HG03354 (cell line): ENCODE measurements at regions not wholly inside any gene's neighbourhood (a gene's known extent, or its start where the extent isn't known, plus 50 kb on each side); places are given as distances from the start of the nearest gene placed in this dataset.

Experiments
- ATAC-seq: cut with Tn5 transposase; IDR thresholded peaks from one replicate; pipeline ENCODE4 v1.9.1; 2021; ENCODE audit warnings: mild to moderate bottlenecking; ENCODE audit not compliant: unreplicated experiment, poor library complexity, severe bottlenecking

DNA sequence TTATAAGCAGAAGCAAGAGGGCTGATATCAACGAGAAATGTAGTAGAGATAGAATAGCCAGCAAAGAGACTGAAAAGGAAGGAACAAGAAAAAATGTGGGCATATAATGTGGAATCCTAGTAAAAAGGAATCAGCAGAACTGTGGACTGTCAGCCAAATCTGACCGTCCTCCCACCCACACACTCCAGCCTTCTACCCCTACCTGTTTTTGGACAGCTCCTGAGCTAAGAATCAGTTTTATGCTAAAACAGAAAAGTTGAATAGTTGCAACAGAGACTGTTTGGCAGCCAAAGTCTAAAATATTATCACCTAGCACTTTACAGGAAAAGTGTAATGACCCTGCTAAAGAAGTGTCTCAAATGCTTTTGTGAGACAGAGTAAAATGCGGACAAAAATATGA is 533.3 kb upstream of the CXADR start:
- no peak for ATAC-seq

DNA sequence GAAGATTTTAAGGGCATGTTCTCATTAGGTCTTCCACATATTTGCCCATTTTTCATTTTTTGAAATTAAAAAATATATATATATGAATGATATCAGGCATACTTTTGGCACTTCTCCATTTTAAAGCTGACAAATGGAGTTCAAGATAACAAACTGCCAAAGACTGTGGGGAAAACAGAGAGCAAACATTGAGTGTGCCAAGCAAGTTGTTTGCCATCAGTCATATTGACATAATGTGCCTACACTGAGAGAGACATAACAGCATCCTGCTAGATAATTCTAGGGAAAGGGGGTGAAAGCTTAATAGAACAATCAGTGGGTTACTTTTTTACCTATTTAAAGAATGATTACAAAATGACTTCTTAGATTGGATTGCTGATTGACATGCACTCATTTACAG is 529.4 kb upstream of the CXADR start:
- no peak for ATAC-seq

DNA sequence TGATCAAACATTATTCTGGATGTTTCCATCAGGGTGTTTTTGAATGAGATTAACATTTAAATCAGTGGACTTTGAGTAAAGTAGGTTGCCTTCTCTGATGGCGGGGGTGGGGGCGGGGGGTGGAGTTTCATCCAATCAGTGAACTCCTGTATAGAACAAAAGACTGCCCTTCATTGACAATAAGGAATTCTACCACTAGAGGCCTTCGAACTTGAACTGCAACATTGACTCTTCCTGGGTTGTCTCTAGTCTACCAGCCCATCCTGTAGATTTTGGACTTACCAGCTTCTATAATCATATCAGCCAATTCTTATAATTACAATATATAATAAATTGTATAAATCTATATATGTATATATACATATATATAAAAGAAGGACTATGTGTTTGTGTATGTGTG is 520.4 kb upstream of the CXADR start:
- no peak for ATAC-seq

DNA sequence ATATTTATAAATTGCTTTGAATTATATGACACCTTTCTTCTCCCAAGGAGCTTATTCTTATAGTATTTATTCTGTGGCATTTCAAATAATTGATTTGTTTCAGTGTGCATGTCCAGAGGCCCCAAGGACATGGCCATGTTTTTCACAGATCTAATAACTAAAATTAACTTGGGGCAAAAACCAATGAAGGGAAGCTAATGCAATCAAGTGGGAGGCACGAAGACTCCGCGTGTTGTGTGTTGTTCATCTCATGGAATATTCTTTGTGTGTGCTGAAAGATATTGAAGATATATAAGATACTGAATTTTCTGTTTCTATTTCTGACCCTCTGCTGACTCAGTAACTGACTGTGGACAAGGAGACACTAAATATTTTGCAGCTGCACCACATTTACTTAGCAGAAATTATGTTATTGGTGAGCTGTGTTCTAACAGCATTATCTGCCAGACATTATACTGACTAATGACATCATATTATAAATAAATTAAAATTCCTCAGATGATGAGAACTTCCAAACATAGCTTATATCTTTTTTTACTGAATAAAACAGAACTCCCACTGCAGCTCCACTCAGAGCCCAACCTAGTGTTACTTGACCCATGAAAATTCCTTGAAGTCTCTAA is 519.3 kb upstream of the CXADR start:
- ATAC-seq: no peak

DNA sequence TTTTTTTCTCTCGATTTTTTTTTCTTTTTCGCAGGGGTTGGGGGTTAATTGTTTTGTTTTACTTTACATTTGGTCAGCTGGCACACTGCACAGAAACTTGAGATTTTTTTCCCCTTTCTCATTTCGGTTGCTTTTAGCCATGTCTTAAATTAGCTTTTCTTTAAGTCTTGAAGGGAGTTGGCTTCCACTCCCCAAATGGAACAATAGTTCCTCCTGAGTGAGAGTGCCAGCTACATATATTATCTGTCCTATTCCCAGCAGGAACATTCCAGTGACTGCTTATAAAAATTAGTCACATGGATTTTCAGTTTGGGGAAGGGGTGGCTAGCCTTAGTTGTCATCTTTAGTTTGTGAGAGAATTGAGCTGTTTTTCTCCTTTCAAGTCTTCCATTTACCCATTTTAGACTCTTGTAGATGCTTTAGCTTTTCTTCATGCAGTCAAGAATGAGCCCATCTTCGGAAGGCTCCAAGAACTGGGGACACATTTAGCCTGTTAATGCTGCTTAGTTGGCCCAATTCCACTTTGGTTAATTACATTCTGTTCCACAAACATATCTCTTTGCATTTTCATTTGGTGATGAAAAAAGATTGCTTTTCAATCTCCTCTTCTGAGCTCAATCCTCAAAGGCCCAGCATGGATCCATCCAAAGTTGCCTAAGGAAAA is 510.1 kb upstream of the CXADR start:
- no peak for ATAC-seq

DNA sequence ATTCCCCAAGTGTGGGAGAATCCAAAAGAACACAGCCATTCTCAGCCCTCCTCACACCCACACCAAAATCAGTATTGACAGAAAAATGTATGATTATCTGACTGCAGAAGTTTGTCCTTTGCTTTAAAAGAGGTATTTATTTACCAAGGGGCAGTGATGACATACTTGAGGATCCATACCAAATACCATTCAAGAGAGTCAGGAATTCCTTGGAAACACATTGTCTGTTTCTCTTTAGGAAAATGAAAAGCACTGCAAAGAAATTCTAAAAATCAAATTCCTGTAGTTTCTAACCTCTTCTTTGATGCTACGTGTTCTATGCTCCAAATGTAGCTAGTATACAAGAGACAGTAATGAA is 509.6 kb upstream of the CXADR start:
- ATAC-seq: no peak

DNA sequence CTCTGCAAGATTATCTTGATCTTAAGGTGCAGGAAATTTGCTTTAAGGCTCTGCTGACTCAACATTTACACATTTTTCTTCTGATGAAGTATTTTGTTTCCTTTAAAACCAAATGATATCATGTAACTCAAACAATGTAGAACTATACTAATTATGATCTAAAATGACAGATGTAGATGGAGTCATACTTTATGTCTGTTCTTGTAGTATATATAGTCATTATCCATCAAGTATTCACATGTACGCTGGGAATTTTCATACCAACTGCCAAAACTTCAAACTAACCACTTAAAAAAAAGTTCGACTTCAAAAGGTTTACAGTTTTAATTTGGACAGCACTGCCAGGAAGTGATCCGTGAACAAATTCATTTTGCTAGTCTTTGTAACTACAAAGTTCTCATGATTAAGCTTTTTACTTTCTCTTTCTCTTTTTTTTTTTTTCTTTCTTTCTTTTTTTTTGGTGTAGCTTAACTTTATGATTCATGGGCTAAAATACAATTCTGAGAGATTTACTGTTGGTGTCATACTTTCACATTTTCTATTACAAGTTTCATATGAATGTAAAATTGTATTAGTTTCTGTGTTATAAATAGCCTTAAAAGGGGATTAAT is 509.0 kb upstream of the CXADR start:
- ATAC-seq: no peak

DNA sequence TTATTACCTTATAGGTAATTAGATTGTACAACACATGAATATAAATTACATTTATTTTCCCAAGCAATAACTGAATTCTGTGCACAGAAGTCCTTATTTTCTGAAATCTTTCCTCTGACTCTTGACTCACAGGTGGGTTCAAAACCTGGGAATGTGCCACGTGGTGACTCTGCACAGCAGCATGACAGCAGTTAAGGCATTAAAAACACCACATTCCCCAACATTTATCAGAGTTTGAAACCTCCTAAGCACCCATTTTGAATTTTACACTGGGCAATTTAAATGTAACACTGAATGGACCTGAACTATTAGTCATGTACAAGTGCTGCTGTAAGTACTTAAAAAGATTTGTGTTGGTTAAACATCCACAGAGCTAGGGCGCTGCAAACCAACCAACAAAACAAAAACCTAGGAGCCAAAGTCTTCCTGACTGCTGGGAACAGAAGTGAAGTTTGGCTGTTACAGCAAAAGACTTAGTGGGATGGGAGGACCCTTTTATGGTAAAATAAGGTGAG is 480.6 kb upstream of the CXADR start:
- ATAC-seq: no peak

DNA sequence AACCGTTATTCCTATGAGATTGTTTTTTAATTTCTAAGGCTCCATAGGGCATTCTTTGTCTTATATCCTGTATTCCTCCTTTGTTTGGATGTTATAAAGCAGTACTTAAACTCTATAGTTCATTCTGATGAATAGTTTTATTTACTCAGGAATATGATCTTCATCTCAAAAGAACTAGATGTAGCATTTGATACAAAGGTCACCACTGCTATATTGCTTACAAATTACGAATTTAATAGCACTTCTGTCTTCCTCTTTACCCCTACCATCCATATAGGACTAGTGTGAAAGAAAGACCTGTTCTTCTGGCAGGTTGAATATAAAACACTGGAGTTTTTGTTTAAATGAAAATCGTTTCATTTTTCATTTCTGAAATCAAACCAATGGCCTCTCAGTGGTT is 468.1 kb upstream of the CXADR start:
- ATAC-seq: no peak

DNA sequence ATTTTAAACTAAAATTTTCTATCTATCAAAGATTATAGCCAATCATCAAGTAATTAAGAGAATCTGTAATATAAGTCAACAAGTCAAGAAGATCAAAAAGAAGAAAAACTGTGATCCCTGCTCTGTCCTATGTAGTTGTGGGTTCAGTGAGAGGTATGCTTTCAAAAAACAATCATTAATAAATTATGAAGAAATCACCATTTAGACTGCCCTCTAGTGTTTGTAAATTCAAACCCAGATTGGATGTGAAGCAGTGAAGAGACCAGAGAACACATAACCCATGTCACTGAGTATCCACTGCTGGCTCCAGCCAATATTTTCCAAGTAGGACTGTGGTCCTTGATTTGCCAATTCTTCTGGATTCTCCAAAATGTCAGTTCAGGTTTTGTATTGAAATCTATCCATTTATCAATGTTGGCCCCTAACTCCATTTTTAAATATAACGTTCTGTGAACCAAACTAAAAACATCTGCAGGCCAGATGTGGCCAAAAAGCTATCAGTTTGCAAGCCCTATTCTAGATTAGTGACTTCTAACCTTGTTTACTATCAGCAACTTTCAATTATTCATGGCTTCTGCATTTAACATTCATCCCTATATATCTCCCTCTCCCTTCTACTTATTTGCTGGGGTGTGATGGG is 467.5 kb upstream of the CXADR start:
- no peak for ATAC-seq

DNA sequence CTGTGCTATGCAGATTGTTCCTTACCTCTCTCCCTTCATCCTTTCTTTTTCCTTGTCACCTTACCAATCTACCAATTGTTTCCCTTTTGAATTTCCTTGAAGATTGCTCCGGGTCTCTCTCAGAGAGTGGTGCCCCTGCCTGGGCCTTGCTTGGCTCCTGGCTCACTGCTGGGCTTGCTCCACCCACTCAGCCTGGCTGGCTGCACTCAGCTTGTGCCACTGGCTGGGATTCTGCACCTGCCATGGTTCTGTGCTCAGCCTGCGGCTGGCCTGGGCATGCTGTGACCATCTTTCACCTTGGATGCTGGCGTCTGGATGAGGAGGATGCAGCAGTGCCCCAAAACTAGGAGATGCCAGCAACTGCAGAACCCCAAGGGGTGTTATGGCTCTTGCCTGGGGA is 463.9 kb upstream of the CXADR start:
- no peak for ATAC-seq

DNA sequence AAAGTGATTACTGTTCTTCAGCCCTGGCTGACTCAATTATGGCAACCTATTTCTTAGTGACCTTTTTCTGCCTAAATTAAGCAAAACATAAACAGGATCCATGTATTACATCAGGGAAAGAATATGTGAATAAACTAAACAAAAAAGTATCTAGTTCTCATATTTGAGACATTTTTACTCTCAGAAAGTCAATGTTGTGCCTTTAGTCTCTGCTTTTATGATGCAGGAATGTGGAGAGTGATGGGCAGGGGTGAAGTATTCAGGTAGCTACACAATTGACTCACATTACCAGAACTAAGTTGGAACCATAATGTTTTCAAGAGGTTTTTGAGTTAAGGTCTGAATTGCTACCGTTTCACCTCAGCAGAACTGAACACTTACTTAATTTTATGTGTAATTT is 462.7 kb upstream of the CXADR start:
- ATAC-seq: no peak

DNA sequence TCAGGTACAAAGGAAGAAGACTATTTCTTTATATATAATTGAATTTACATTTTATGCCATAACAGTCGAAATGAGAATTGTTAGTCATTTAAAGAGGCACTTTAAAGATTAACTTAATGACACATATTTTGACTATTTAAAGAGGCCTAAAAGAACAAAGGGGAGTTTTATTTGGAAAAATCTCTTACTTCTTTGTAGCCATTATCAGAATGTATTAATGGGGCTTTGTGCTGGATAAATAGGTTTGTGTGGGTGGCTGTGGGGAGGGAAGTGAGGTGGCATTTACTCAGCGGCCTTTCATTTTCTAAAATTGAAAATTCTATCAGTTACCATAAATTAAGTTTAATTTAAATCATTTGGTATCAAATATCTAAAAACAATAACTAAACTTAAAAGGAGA is 462.2 kb upstream of the CXADR start:
- ATAC-seq: no peak

DNA sequence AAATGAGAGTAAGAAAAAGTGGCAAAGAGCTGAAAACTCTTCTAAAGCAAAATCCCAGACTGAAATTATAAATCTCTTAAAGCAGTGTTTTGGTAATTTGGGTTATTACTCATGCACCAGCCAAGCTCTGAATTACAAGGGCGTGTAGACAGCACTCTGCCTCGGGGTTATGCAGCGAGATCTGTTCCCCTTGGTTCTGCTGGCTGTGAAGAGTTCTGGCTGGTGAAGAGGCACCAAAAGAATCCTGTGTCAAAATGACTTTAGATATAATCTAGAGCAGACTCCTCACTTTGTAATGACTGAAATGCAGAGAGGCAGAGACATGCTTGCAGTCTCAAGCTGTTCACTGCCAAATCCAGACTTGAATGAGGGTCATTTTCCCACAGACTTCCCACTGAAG is 461.8 kb upstream of the CXADR start:
- ATAC-seq: no peak

DNA sequence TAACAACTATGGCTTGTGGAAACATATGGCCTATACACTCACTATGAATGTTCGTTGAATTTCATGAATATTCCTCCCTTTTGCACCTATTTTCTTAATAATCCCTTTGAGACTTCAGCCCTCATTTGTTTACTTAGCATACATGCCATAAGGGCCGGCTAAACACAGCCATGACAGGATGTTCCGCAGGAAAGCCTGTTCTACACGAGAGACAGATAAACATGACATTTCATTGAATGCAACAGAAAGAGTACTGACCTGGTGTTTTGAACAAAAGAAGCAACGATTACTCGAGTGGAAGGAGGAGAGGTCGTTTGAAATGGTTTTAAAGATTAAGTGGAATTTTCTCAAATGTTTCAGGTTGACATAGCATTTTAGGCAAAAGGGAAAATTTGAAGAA is 459.5 kb upstream of the CXADR start:
- ATAC-seq: no peak

DNA sequence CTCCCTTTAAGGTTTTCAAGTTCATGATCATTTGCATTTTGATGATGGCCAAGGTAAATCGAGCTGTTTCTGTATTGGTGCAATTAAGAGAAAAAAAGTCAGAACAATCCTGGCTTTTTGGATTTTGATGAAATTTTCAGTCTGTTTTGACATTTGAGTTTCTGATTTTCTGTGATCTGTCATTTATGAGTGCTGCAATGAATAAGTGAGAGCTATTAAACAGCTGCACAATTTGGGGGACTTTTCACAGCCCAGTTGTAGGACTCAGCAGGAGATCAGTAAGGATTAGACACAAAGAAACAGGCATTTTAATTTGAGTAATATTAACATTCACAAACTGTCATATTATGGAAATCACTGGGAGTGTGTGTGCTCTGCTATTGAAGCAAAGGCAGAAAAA is 452.9 kb upstream of the CXADR start:
- ATAC-seq: no peak

DNA sequence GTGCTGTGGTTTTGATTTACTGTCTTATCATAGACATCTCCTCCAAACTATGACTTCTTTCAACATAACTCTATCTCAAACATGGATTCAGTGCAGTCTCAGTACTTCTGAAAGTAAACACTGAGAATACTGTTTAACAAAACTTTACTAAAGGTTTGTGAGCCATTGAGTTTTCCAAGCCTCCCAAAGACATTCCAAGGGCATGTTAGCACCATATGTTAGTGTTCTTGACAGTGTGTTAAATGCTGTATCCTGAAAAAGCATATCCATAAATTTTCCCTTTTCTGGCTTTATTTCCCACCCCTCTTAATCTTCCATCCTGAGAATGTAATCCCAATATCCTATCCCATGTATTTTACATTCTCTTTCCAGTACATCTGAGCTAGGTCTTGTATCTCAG is 446.8 kb upstream of the CXADR start:
- no peak for ATAC-seq

DNA sequence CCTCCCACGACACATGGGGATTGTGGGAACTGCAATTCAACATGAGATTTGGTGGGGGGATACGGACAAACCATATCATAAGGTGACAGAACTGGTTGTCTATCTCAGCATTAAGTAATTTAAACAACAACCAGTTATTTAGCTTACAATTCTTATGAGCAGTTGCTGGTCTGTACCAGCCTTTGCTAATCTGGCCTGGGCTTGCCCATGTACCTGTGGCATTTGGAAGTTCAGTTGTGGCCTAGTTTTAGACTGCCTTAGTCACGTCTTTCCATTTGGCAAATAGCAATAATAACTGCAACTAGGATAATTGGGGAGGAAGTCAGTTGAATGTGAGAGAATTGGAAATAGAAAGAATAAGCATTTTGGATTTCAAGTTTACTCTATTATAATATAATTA is 441.8 kb upstream of the CXADR start:
- no peak for ATAC-seq

DNA sequence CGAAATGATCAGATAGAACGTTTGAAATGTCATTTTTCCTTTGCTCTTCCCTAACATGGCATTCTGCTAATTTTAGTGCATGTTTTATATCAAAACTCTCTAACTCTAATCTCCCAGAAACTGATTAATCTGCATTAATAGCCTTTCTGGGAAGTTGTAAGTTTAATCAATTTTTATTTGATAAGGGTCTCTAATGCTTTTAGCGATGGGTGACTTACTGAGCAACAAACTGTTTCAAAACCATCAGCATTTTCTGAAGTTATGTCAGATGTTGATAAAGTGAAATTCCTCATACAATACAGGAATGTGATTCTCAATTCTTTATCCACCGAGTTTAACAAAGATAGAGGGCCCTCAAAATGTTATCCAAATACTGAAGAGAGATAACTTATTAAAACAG is 431.6 kb upstream of the CXADR start:
- no peak for ATAC-seq

DNA sequence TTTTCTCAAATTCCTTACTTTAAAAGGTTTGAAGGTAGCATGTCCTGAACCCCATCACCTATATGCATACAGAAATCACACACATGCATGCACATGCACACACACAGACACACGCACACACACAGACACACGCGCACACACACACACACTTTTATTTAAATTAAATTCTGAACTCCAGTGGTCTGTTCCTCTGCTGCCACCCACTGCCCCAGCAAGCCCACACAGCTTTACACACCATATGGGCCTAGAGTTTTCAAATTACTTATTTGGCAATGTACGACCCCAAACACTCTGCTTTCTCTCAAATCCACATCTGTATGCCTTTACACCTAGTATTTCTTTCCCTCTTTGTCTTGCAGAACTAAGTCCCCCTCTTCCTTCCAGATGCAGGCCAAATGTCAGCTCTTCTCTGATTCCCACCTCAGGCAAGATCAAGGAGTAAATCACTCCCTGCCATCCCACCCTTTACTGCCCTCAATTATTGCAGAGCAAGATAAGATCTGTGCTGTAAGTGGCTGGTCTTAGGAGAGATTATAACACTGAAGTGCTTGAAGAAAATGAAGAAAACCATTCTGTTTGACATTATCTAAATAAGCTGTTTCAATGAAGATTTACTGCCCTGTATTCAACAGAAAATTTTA is 429.9 kb upstream of the CXADR start:
- no peak for ATAC-seq

DNA sequence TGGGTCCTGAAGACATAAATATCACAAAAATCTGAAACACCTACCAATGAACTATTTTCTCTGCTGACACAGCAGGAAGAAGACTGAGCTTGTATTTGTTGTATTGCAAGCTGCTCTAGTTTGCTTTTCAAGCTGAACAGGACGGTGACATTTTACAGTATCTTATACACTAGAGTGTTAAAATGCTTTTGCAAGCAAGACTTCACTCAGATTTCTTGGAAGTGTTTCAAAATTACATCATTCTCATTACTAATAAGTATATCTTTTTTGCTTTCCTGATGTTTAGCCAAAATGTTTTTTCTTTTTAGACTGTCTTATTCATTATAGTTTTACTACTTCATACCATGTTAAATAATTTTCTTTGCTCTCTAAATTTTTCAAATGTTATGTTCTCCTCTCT is 427.1 kb upstream of the CXADR start:
- no peak for ATAC-seq
